Lower leg skin (tissue), 4 donors: ENCODE measurements at regions not wholly inside any gene's neighbourhood (a gene's known extent, or its start where the extent isn't known, plus 50 kb on each side); places are given as distances from the start of the nearest gene placed in this dataset.

Experiments used
- DNase-seq, 2 donors: peaks; one replicate each; pipeline ENCODE4 v3.0.0-alpha.2; 2019; ENCODE audit warnings: low spot score in 2 of 2
- H3K4me3 ChIP-seq: fragments of 200-600 bp; sonication (generic); 2 replicates; pipeline ENCODE4 v1.5.1; 2017; ENCODE audit warnings: mild to moderate bottlenecking, low read depth; ENCODE audit not compliant: poor library complexity, severe bottlenecking
- CTCF ChIP-seq, 3 donors: fragments of 450-650 bp; IDR thresholded peaks; one replicate each; pipeline ENCODE4 v1.5.1; 2016; ENCODE audit warnings: antibody characterized with exemption in 3 of 3, mild to moderate bottlenecking in 3 of 3, moderate library complexity in 2 of 3
- POLR2A ChIP-seq, 2 donors: fragments of 450-650 bp; IDR thresholded peaks; one replicate each; pipeline ENCODE4 v1.6.1; 2016 to 2017; ENCODE audit warnings: antibody characterized with exemption in 2 of 2, mild to moderate bottlenecking in 1 of 2, moderate library complexity in 1 of 2
- WGBS, 2 donors: methylation state at CpG; one replicate each; pipeline ENCODE4 v1.1.5; 2018; 5-methylcytosine and 5-hydroxymethylcytosine counted together
- intact Hi-C: fragments of 100-400 bp; cut with DNase I; formaldehyde crosslinking; loops from one replicate; pipeline ENCODE4 v1.15.0; 2023; ENCODE audit warnings: low total_unique reads

- H3K4me3 ChIP-seq: no peak overlapping the region
- DNase-seq: no peak
- no peak for TF ChIP-seq CTCF (IDR thresholded peaks at IDR 0.05)
- TF ChIP-seq POLR2A (IDR thresholded peaks at IDR 0.05): no peak
- 84 to 90% methylated on average over 2 of the region's 2 CpGs for WGBS, 2 donors
- intact Hi-C loops: no loop called here
Measured at GRCh38 chr16:64364016-64364415, 757.8 kb downstream of the CDH11 start.

DNA sequence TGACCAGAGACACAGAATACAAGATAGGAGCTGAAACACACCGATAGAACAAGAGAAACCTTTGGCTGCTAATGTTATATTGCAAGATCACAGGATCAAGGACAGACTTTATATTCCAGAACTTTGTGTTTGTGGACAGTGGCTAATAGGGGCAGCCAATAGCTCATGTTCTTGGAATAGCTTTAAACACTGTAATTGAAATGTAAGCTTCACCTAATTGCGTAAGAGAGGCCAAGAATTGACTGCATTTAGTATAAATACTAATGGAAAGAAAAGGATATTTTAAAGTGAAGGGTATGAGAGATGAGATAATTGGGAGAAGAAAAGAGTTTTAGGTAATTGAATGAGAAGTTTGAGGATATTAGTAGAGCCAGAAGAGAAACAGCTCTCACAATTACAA is 758.8 kb downstream of the CDH11 start:
- WGBS, 2 donors: 81 to 85% methylated on average over 2 of the region's 2 CpGs
- no peak for DNase-seq
- TF ChIP-seq CTCF (IDR thresholded peaks at IDR 0.05) (no peak), POLR2A (IDR thresholded peaks at IDR 0.05) (no peak)
- intact Hi-C loops: no loop called here
- H3K4me3 ChIP-seq: no peak overlapping the region

DNA sequence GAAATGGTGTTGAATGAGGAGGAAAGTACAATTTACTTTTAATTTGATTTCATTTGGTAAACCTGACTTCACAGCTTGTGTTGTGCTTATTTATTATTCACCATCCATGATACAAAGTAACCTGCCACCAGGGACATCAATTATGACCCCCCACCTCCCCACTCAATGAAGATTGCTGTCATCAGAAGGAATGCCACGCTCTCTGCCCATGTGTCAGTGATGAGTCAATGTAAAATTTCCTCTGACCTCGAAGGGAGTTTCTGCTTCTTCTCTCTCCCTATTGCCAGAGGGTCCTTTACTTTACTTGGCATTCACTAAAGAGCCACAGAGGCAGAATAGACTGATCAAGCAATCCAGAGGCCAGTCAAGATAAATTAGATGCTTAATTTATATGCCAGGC is 759.7 kb downstream of the CDH11 start:
- TF ChIP-seq POLR2A (IDR thresholded peaks at IDR 0.05) (no peak), CTCF (IDR thresholded peaks at IDR 0.05) (no peak)
- no peak overlapping the region for H3K4me3 ChIP-seq
- 30 to 31% methylated on average over 2 of the region's 2 CpGs for WGBS, 2 donors
- intact Hi-C loops: no loop called here
- no peak for DNase-seq

GRCh38 chr16:64361753-64362152 is 760.1 kb downstream of the CDH11 start:
- TF ChIP-seq POLR2A (IDR thresholded peaks at IDR 0.05): no peak
- no peak for TF ChIP-seq CTCF (IDR thresholded peaks at IDR 0.05)
- WGBS, 2 donors: 27 to 31% methylated on average over 2 of the region's 2 CpGs
- intact Hi-C loops: no loop called here
- DNase-seq: no peak
- H3K4me3 ChIP-seq: no peak overlapping the region

- no peak overlapping the region for H3K4me3 ChIP-seq
- 40 to 68% methylated on average over 1 of the region's 1 CpG for WGBS, 2 donors
- DNase-seq: no peak
- intact Hi-C loops: no loop called here
- TF ChIP-seq CTCF (IDR thresholded peaks at IDR 0.05) (no peak), POLR2A (IDR thresholded peaks at IDR 0.05) (no peak)
Measured at GRCh38 chr16:64358291-64358690, 763.6 kb downstream of the CDH11 start.

DNA sequence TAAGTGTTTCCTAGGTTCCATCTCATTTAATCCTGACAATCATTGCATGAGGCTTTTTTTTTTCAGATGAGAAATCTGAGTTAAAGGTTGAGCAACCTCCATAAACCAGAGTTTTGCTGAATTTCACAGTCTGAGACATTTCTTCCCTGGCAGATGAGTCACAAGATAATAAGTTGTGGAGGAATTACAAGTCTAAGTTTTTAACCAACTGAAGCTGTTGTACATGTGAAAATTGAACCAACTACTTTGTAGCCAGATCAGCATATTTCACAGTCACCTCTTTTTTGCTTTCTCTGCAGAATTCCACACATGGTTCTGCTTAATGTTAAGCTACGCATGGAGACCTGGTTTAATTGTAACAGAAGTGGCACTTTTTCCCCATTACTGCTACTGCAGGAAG is 765.6 kb downstream of the CDH11 start:
- DNase-seq: no peak
- intact Hi-C loops: no loop called here
- TF ChIP-seq POLR2A (IDR thresholded peaks at IDR 0.05) (no peak), CTCF (IDR thresholded peaks at IDR 0.05) (no peak)
- WGBS, 2 donors: 58 to 76% methylated on average over 1 of the region's 1 CpG
- no peak overlapping the region for H3K4me3 ChIP-seq
